ENCODE measurements at regions not wholly inside any gene's neighbourhood (a gene's known extent, or its start where the extent isn't known, plus 50 kb on each side); places are given as distances from the start of the nearest gene placed in this dataset.

DNA sequence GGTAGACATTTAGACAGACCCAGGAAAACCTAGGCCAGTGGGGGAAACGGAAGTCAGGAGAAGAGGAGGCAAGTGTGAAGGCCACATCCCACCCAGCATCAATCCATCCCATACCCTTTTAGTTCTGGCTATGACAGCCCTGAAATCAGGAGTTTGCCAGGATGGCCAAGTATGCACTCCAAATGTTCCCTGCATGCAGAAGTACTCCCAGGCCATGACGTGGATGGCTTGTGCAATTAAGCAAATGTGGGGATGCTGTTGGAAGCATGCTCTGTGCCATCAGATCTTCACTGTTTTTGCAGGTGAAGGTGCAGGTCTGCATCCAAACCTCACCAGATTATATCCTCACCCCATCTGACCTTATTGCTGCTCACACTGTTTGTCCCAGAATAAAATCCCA is 66.8 kb downstream of the RBMY1A1 start:
- TF ChIP-seq, protein P1, sequence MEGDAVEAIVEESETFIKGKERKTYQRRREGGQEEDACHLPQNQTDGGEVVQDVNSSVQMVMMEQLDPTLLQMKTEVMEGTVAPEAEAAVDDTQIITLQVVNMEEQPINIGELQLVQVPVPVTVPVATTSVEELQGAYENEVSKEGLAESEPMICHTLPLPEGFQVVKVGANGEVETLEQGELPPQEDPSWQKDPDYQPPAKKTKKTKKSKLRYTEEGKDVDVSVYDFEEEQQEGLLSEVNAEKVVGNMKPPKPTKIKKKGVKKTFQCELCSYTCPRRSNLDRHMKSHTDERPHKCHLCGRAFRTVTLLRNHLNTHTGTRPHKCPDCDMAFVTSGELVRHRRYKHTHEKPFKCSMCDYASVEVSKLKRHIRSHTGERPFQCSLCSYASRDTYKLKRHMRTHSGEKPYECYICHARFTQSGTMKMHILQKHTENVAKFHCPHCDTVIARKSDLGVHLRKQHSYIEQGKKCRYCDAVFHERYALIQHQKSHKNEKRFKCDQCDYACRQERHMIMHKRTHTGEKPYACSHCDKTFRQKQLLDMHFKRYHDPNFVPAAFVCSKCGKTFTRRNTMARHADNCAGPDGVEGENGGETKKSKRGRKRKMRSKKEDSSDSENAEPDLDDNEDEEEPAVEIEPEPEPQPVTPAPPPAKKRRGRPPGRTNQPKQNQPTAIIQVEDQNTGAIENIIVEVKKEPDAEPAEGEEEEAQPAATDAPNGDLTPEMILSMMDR (IDR thresholded peaks at IDR 0.05) = no peak
- no peak for TF ChIP-seq POLR2A (IDR thresholded peaks at IDR 0.05)
